IMR-90 (cell line): ENCODE measurements at regions not wholly inside any gene's neighbourhood (a gene's known extent, or its start where the extent isn't known, plus 50 kb on each side); places are given as distances from the start of the nearest gene placed in this dataset.

Experiments
- ATAC-seq: fragments of 200-7000 bp; cut with Tn5 transposase; 2 replicates; pipeline ENCODE4 v1.9.1; 2020; ENCODE audit warnings: low read depth, mild to moderate bottlenecking, moderate library complexity
- BruUV-seq: library from RNA; stranded (reverse); fragments of 400-500 nt; replicated peaks from 2 replicates; lab custom pipeline; 2021; lab: Mats Ljungman, UMichigan
- CTCF ChIA-PET: fragments of 300-600 bp; formaldehyde crosslinking; extraction: SDS; loops from one replicate; lab custom pipeline; 2021; ENCODE audit warnings: antibody characterized with exemption; lab: Yijun Ruan, JAX
- POLR2A ChIA-PET: fragments of 300-600 bp; sonication (Branson Sonifier 250); formaldehyde crosslinking; loops from one replicate; lab custom pipeline; 2022; ENCODE audit warnings: antibody characterized with exemption; ENCODE audit not compliant: unreplicated experiment; lab: Charles Lee
- DNase-seq: peaks from one replicate; pipeline ENCODE4 v3.0.0; 2013
- H2AFZ ChIP-seq: replicated peaks from 2 replicates; pipeline ENCODE3; 2013; ENCODE audit warnings: low read length, mild to moderate bottlenecking; ENCODE audit not compliant: poor library complexity
- H2AK5ac ChIP-seq: 2 replicates; pipeline ENCODE4 v1.6.1; 2013; ENCODE audit warnings: low read depth, low read length, inconsistent platforms
- H2AK9ac ChIP-seq: replicated peaks from 2 replicates; pipeline ENCODE3; 2013; ENCODE audit warnings: mild to moderate bottlenecking, low read depth, low read length, moderate library complexity; ENCODE audit not compliant: poor library complexity
- H2BK120ac ChIP-seq: 2 replicates; pipeline ENCODE4 v1.6.1; 2013; ENCODE audit warnings: low read depth, low read length, inconsistent platforms
- H2BK15ac ChIP-seq: 3 replicates; pipeline ENCODE4 v1.6.1; 2013; ENCODE audit warnings: low read depth, low read length, inconsistent platforms
- H2BK20ac ChIP-seq: 2 replicates; pipeline ENCODE4 v1.6.1; 2013; ENCODE audit warnings: low read depth, mild to moderate bottlenecking, inconsistent platforms, low read length, moderate library complexity
- H2BK5ac ChIP-seq: 2 replicates; pipeline ENCODE4 v1.6.1; 2013; ENCODE audit warnings: mild to moderate bottlenecking, low read depth, low read length, inconsistent platforms; ENCODE audit not compliant: poor library complexity, severe bottlenecking
- H3K14ac ChIP-seq: replicated peaks from 2 replicates; pipeline ENCODE4 v1.6.1; 2013; ENCODE audit warnings: low read depth, low read length, inconsistent platforms
- H3K18ac ChIP-seq: 2 replicates; pipeline ENCODE4 v1.6.1; 2013; ENCODE audit warnings: low read depth, low read length, control low read depth
- H3K23ac ChIP-seq: 2 replicates; pipeline ENCODE4 v1.6.1; 2013; ENCODE audit warnings: low read depth, low read length, inconsistent platforms
- H3K27ac ChIP-seq: 2 replicates; pipeline ENCODE4 v1.5.1; 2013; ENCODE audit warnings: mild to moderate bottlenecking, control low read depth, low read length; ENCODE audit not compliant: insufficient read depth
- H3K27me3 ChIP-seq: 2 replicates; pipeline ENCODE4 v1.6.1; 2013; ENCODE audit warnings: low read length; ENCODE audit not compliant: control insufficient read depth, insufficient read depth
- H3K36me3 ChIP-seq: 2 replicates; pipeline ENCODE4 v1.6.1; 2013; ENCODE audit warnings: low read length, mixed read lengths; ENCODE audit not compliant: control insufficient read depth, insufficient read depth
- H3K4ac ChIP-seq: 2 replicates; pipeline ENCODE4 v1.6.1; 2013; ENCODE audit warnings: low read depth, low read length, inconsistent platforms
- H3K4me1 ChIP-seq: 2 replicates; pipeline ENCODE4 v1.6.1; 2013; ENCODE audit warnings: low read length, mixed read lengths; ENCODE audit not compliant: control insufficient read depth, insufficient read depth
- H3K4me2 ChIP-seq: 2 replicates; pipeline ENCODE4 v1.6.1; 2013; ENCODE audit warnings: low read depth, mild to moderate bottlenecking, control low read depth, low read length, moderate library complexity
- H3K4me3 ChIP-seq: 2 replicates; pipeline ENCODE4 v1.5.1; 2013; ENCODE audit warnings: low read depth, mild to moderate bottlenecking, control low read depth, low read length, moderate library complexity; ENCODE audit not compliant: insufficient read depth
- H3K56ac ChIP-seq: 2 replicates; pipeline ENCODE4 v1.6.1; 2013; ENCODE audit warnings: low read length, inconsistent platforms; ENCODE audit not compliant: insufficient read depth; ENCODE audit errors: extremely low read depth
- H3K79me1 ChIP-seq, 2 experiments: 2 replicates each; pipeline ENCODE4 v1.6.1; 2013; ENCODE audit warnings: low read length in 2 of 2, inconsistent platforms in 1 of 2, low read depth in 1 of 2
- H3K9ac ChIP-seq: 2 replicates; pipeline ENCODE4 v1.6.1; 2013; ENCODE audit warnings: low read depth, low read length, control low read depth
- H3K9me1 ChIP-seq: 2 replicates; pipeline ENCODE4 v1.6.1; 2013; ENCODE audit warnings: low read length, inconsistent platforms; ENCODE audit not compliant: insufficient read depth
- H3K9me3 ChIP-seq: 2 replicates; pipeline ENCODE4 v1.6.1; 2013; ENCODE audit warnings: low read length; ENCODE audit not compliant: control insufficient read depth, insufficient read depth
- H4K20me1 ChIP-seq: 2 replicates; pipeline ENCODE4 v1.6.1; 2013; ENCODE audit warnings: low read length, inconsistent platforms; ENCODE audit not compliant: insufficient read depth
- H4K5ac ChIP-seq: 2 replicates; pipeline ENCODE4 v1.6.1; 2013; ENCODE audit warnings: mild to moderate bottlenecking, low read depth, low read length, control low read depth
- H4K8ac ChIP-seq, 2 experiments: 2 replicates each; pipeline ENCODE4 v1.6.1; 2013; ENCODE audit warnings: low read depth in 2 of 2, low read length in 2 of 2, control low read depth in 1 of 2, inconsistent platforms in 1 of 2
- H4K91ac ChIP-seq: 2 replicates; pipeline ENCODE4 v1.6.1; 2013; ENCODE audit warnings: low read depth, low read length, inconsistent platforms; ENCODE audit not compliant: insufficient read depth
- BHLHE40 ChIP-seq: fragments of 150-350 bp; IDR thresholded peaks from 2 replicates; pipeline ENCODE4 v1.6.1; 2016; ENCODE audit warnings: mild to moderate bottlenecking, low read depth, low read length
- CHD1 ChIP-seq: IDR thresholded peaks from 2 replicates; pipeline ENCODE4 v1.6.1; 2012; ENCODE audit warnings: low read depth, low read length, improper control_type of control experiment
- MAFK ChIP-seq: IDR thresholded peaks from 2 replicates; pipeline ENCODE4 v1.6.1; 2012; ENCODE audit warnings: low read depth, low read length, improper control_type of control experiment
- MAZ ChIP-seq: IDR thresholded peaks from 2 replicates; pipeline ENCODE4 v1.6.1; 2012; ENCODE audit warnings: low read depth, mild to moderate bottlenecking, low read length, improper control_type of control experiment, moderate library complexity, borderline replicate concordance
- MXI1 ChIP-seq: IDR thresholded peaks from 2 replicates; pipeline ENCODE4 v1.6.1; 2012; ENCODE audit warnings: low read depth, mild to moderate bottlenecking, low read length, moderate library complexity, borderline replicate concordance
- POLR2A ChIP-seq: IDR thresholded peaks from 2 replicates; pipeline ENCODE4 v1.6.1; 2012; ENCODE audit warnings: mild to moderate bottlenecking, low read depth, low read length
- RAD21 ChIP-seq: IDR thresholded peaks from 2 replicates; pipeline ENCODE4 v1.6.1; 2012; ENCODE audit warnings: low read length, improper control_type of control experiment
- RFX5 ChIP-seq: IDR thresholded peaks from 2 replicates; pipeline ENCODE4 v1.8.0; 2012; ENCODE audit warnings: low read depth, mild to moderate bottlenecking, low read length, moderate library complexity
- SMC3 ChIP-seq: fragments of 150-350 bp; IDR thresholded peaks from 2 replicates; pipeline ENCODE4 v1.6.1; 2016; ENCODE audit warnings: low read depth, mild to moderate bottlenecking, antibody characterized with exemption, low read length, moderate library complexity
- WGBS, 2 experiments: methylation state at CpG; one replicate each; pipeline versions ENCODE4 v1.1.5 to v1.1.7; 2013; ENCODE audit warnings: missing lambda C conversion rate in 2 of 2; ENCODE audit not compliant: insufficient read length in 1 of 2; ENCODE audit errors: extremely low coverage in 2 of 2; 5-methylcytosine and 5-hydroxymethylcytosine counted together
- dilution Hi-C: fragments of 300-500 bp; cut with HindIII; formaldehyde crosslinking; loops from one replicate; pipeline ENCODE4 v1.14.3; 2018; ENCODE audit warnings: low sequenced_read_pairs; ENCODE audit not compliant: unreplicated experiment
- in situ Hi-C: fragments of 300-500 bp; cut with MboI; formaldehyde crosslinking; loops from 3 replicates; pipeline ENCODE4 v1.14.3; 2019; ENCODE audit warnings: low sequenced_read_pairs, inconsistent platforms, mixed read lengths
- intact Hi-C: fragments of 100-400 bp; cut with micrococcal nuclease; formaldehyde crosslinking; loops from 2 replicates; pipeline ENCODE4 v1.10.0; 2022
- TF ChIP-seq, protein P1 (sequence below): conservative IDR thresholded peaks from 2 replicates; pipeline ENCODE4 v1.5.1; 2012; ENCODE audit warnings: mild to moderate bottlenecking, low read depth, low read length, improper control_type of control experiment
- TF ChIP-seq, protein P2 (sequence below): fragments of 150-350 bp; IDR thresholded peaks from 2 replicates; pipeline ENCODE4 v1.6.1; 2017; ENCODE audit warnings: mild to moderate bottlenecking, antibody characterized with exemption, low read length, low read depth

DNA sequence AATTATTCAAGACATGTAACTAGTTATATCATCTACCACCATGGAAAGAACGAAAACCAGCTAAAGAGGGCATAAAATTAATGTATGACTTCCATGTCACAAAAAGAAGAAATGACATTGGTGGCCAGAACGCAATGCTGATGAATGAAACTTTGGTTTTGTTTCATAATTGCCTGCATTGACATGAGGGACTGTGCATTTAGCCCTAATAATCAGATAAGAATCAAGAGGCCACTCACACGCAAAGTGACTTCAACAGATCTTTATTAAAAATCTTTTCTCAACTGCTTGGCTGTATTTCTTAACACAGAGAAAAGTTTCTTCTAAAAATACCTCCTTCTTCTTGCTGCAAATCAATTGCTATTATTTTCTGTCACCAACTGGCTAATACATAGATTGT, 184.7 kb upstream of the RUNX1 start:
- Histone ChIP-seq H2BK5ac (no peak overlapping the region), H3K79me1 (no peaks in the 10 kb centered on the region), H3K56ac (no peak overlapping the region), H3K9ac (no peak overlapping the region), H2BK20ac (no peak overlapping the region), H3K27ac (no peak overlapping the region), H3K4ac (no peak overlapping the region), H3K4me3 (no peak overlapping the region), H3K27me3 (no peaks in the 10 kb centered on the region), H2AK5ac (no peak overlapping the region), H4K20me1 (no peaks in the 10 kb centered on the region), H3K9me1 (peaks cover 14% of the 10 kb centered on the region), H3K4me1 (peaks cover 11% of the 10 kb centered on the region), H3K23ac (no peak overlapping the region), H4K8ac (no peak overlapping the region), H2BK120ac (no peak overlapping the region), H3K4me2 (no peak overlapping the region), H3K36me3 (no peaks in the 10 kb centered on the region), H2AK9ac (no peak overlapping the region), H3K14ac (no peak overlapping the region), H4K5ac (no peak overlapping the region), H4K91ac (no peak overlapping the region), H3K9me3 (peaks cover 2% of the 10 kb centered on the region), H2BK15ac (0 out of 3 replicates have a peak overlapping the region, but pooled peaks have one; percentile 15), H2AFZ (no peak overlapping the region), H3K18ac (no peak overlapping the region)
- in situ Hi-C loops: no loop called here
- ChIA-PET POLR2A (no interaction called here), CTCF (no interaction called here)
- TF ChIP-seq MAZ (no peak), MAFK (no peak), RAD21 (no peak), SMC3 (no peak), CHD1 (no peak), POLR2A (no peak), RFX5 (no peak), MXI1 (no peak), BHLHE40 (no peak)
- TF ChIP-seq, protein P1, sequence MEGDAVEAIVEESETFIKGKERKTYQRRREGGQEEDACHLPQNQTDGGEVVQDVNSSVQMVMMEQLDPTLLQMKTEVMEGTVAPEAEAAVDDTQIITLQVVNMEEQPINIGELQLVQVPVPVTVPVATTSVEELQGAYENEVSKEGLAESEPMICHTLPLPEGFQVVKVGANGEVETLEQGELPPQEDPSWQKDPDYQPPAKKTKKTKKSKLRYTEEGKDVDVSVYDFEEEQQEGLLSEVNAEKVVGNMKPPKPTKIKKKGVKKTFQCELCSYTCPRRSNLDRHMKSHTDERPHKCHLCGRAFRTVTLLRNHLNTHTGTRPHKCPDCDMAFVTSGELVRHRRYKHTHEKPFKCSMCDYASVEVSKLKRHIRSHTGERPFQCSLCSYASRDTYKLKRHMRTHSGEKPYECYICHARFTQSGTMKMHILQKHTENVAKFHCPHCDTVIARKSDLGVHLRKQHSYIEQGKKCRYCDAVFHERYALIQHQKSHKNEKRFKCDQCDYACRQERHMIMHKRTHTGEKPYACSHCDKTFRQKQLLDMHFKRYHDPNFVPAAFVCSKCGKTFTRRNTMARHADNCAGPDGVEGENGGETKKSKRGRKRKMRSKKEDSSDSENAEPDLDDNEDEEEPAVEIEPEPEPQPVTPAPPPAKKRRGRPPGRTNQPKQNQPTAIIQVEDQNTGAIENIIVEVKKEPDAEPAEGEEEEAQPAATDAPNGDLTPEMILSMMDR: no peak
- TF ChIP-seq, protein P2, sequence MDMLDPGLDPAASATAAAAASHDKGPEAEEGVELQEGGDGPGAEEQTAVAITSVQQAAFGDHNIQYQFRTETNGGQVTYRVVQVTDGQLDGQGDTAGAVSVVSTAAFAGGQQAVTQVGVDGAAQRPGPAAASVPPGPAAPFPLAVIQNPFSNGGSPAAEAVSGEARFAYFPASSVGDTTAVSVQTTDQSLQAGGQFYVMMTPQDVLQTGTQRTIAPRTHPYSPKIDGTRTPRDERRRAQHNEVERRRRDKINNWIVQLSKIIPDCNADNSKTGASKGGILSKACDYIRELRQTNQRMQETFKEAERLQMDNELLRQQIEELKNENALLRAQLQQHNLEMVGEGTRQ: no peak
- intact Hi-C loops: no loop called here
- BruUV-seq: no TSS peak
- ATAC-seq (no peak), DNase-seq (no peak)
- WGBS, 2 experiments: no CpG with 5 or more reads among the region's 3 CpGs
- dilution Hi-C loops: no loop called here
